Mammary epithelial cell (primary cell): ENCODE measurements at regions not wholly inside any gene's neighbourhood (a gene's known extent, or its start where the extent isn't known, plus 50 kb on each side); places are given as distances from the start of the nearest gene placed in this dataset.

Experiments
- CTCF ChIP-seq, 2 donors: IDR thresholded peaks in 1 of 2; conservative IDR thresholded peaks in 1 of 2; 2 replicates each; pipeline ENCODE4 v1.5.1; 2011 to 2012; ENCODE audit warnings: inconsistent platforms in 2 of 2, low read length in 2 of 2, mild to moderate bottlenecking in 2 of 2, control low read depth in 1 of 2, low read depth in 1 of 2; ENCODE audit not compliant: insufficient read depth in 1 of 2; ENCODE audit errors: extremely low read depth in 1 of 2
- EZH2 ChIP-seq: IDR thresholded peaks from 2 replicates; pipeline ENCODE4 v1.6.1; 2012; ENCODE audit warnings: low read length, inconsistent platforms, borderline replicate concordance

- TF ChIP-seq CTCF (conservative IDR thresholded peaks at IDR 0.05 in 1 of 2, IDR thresholded peaks at IDR 0.05 in 1 of 2; ENCODE audit: extremely low read depth in 1 of 2, insufficient read depth in 1 of 2, low read depth in 1 of 2, low read length in 2 of 2) (no peak), EZH2 (no peak)
Observed at GRCh38 chr2:33786881-33787280, 187.8 kb upstream of the FAM98A start.
